ENCODE measurements at regions not wholly inside any gene's neighbourhood (a gene's known extent, or its start where the extent isn't known, plus 50 kb on each side); places are given as distances from the start of the nearest gene placed in this dataset.

GRCh38 chr18:53603276-53603675, 621.2 kb downstream of the MBD2 start:
- no CpG with 5 or more reads among the region's 1 CpG for WGBS, 2 experiments (ENCODE audit: extremely low coverage in 2 of 2, insufficient read length in 1 of 2)
- H3K36me3 ChIP-seq (ENCODE audit: control insufficient read depth, insufficient read depth, low read length), result no peaks in the 10 kb centered on the region
- no peak overlapping the region for H3K56ac ChIP-seq (ENCODE audit: extremely low read depth, insufficient read depth, low read length)
- no peak overlapping the region for H2BK20ac ChIP-seq (ENCODE audit: low read depth, low read length)
- no peak overlapping the region for H4K91ac ChIP-seq (ENCODE audit: insufficient read depth, low read depth, low read length)
- H3K4me1 ChIP-seq (ENCODE audit: control insufficient read depth, insufficient read depth, low read length), result no peaks in the 10 kb centered on the region
- no peaks in the 10 kb centered on the region for H3K79me1 ChIP-seq (ENCODE audit: low read depth in 1 of 2, low read length in 2 of 2)
- no peak overlapping the region for H3K23ac ChIP-seq (ENCODE audit: low read depth, low read length)
- no peak overlapping the region for H4K8ac ChIP-seq (ENCODE audit: low read depth in 2 of 2, low read length in 2 of 2)
- no peak overlapping the region for H2AK9ac ChIP-seq (replicated peaks; ENCODE audit: low read depth, low read length, poor library complexity)
- no peak for ATAC-seq (ENCODE audit: low read depth)
- no peak overlapping the region for H3K4ac ChIP-seq (ENCODE audit: low read depth, low read length)
- no peak overlapping the region for H3K4me3 ChIP-seq (ENCODE audit: insufficient read depth, low read depth, low read length)
- POLR2A ChIA-PET (ENCODE audit: unreplicated experiment), result no interaction called here
- no peak overlapping the region for H2BK15ac ChIP-seq (ENCODE audit: low read depth, low read length)
- no TSS peak for BruUV-seq (replicated peaks)
- H4K20me1 ChIP-seq (ENCODE audit: insufficient read depth, low read length), result no peaks in the 10 kb centered on the region
- dilution Hi-C loops (cut with HindIII; ENCODE audit: low sequenced_read_pairs, unreplicated experiment), result no loop called here
- H3K9ac ChIP-seq (ENCODE audit: low read depth, low read length), result no peak overlapping the region
- no peaks in the 10 kb centered on the region for H3K9me1 ChIP-seq (ENCODE audit: insufficient read depth, low read length)
- peaks cover 9% of the 10 kb centered on the region for H3K9me3 ChIP-seq (ENCODE audit: control insufficient read depth, insufficient read depth, low read length)
- H3K4me2 ChIP-seq (ENCODE audit: low read depth, low read length), result no peak overlapping the region
- H3K14ac ChIP-seq (replicated peaks; ENCODE audit: low read depth, low read length), result no peak overlapping the region
- DNase-seq, result no peak
- TF ChIP-seq SMC3 (IDR thresholded peaks at IDR 0.05; ENCODE audit: low read depth, low read length), result no peak
- TF ChIP-seq NFE2L2 (IDR thresholded peaks at IDR 0.05; ENCODE audit: low read depth, low read length), result no peak
- no peak for TF ChIP-seq ELK1 (IDR thresholded peaks at IDR 0.05; ENCODE audit: borderline replicate concordance, low read depth, low read length)
- TF ChIP-seq MXI1 (IDR thresholded peaks at IDR 0.05; ENCODE audit: borderline replicate concordance, low read depth, low read length), result no peak
- no peak for TF ChIP-seq RAD21 (IDR thresholded peaks at IDR 0.05; ENCODE audit: low read length)
- TF ChIP-seq POLR2A (IDR thresholded peaks at IDR 0.05; ENCODE audit: low read depth, low read length), result no peak
- TF ChIP-seq, protein P1, sequence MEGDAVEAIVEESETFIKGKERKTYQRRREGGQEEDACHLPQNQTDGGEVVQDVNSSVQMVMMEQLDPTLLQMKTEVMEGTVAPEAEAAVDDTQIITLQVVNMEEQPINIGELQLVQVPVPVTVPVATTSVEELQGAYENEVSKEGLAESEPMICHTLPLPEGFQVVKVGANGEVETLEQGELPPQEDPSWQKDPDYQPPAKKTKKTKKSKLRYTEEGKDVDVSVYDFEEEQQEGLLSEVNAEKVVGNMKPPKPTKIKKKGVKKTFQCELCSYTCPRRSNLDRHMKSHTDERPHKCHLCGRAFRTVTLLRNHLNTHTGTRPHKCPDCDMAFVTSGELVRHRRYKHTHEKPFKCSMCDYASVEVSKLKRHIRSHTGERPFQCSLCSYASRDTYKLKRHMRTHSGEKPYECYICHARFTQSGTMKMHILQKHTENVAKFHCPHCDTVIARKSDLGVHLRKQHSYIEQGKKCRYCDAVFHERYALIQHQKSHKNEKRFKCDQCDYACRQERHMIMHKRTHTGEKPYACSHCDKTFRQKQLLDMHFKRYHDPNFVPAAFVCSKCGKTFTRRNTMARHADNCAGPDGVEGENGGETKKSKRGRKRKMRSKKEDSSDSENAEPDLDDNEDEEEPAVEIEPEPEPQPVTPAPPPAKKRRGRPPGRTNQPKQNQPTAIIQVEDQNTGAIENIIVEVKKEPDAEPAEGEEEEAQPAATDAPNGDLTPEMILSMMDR (conservative IDR thresholded peaks at IDR 0.05; ENCODE audit: low read depth, low read length), result no peak
- TF ChIP-seq RFX5 (IDR thresholded peaks at IDR 0.05; ENCODE audit: low read depth, low read length), result no peak
- H3K27me3 ChIP-seq (ENCODE audit: control insufficient read depth, insufficient read depth, low read length), result no peaks in the 10 kb centered on the region
- no peak overlapping the region for H2AFZ ChIP-seq (replicated peaks; ENCODE audit: low read length, poor library complexity)
- in situ Hi-C loops (cut with MboI; ENCODE audit: low sequenced_read_pairs), result no loop called here
- CTCF ChIA-PET, result no interaction called here
- no peak overlapping the region for H3K27ac ChIP-seq (ENCODE audit: insufficient read depth, low read length)
- H2BK5ac ChIP-seq (ENCODE audit: low read depth, low read length, poor library complexity, severe bottlenecking), result no peak overlapping the region
- no peak overlapping the region for H4K5ac ChIP-seq (ENCODE audit: low read depth, low read length)
- intact Hi-C loops (cut with micrococcal nuclease), result no loop called here
- no peak overlapping the region for H2AK5ac ChIP-seq (ENCODE audit: low read depth, low read length)
- H2BK120ac ChIP-seq (ENCODE audit: low read depth, low read length), result no peak overlapping the region
- H3K18ac ChIP-seq (ENCODE audit: low read depth, low read length), result no peak overlapping the region

Data from IMR-90 (cell line).